ENCODE measurements at regions not wholly inside any gene's neighbourhood (a gene's known extent, or its start where the extent isn't known, plus 50 kb on each side); places are given as distances from the start of the nearest gene placed in this dataset.

GRCh38 chr16:35325936-35326335, 1866.5 kb downstream of the TP53TG3F start:
- TF ChIP-seq CTCF (IDR thresholded peaks at IDR 0.05; ENCODE audit: insufficient read depth, low read depth, low read length, missing control alignments) = no peak
- DNase-seq (ENCODE audit: low read depth) = no peak
- no peak overlapping the region for H3K4me3 ChIP-seq (ENCODE audit: low read length)

- DNase-seq (ENCODE audit: low read depth) = no peak
- no peak overlapping the region for H3K4me3 ChIP-seq (ENCODE audit: low read length)
- TF ChIP-seq CTCF (IDR thresholded peaks at IDR 0.05; ENCODE audit: insufficient read depth, low read depth, low read length, missing control alignments) = no peak
Measured at GRCh38 chr16:35339337-35339736, 1879.9 kb downstream of the TP53TG3F start.

GRCh38 chr16:35342012-35342411, 1882.6 kb downstream of the TP53TG3F start:
- DNase-seq (ENCODE audit: low read depth) = no peak
- TF ChIP-seq CTCF (IDR thresholded peaks at IDR 0.05; ENCODE audit: insufficient read depth, low read depth, low read length, missing control alignments) = no peak
- H3K4me3 ChIP-seq (ENCODE audit: low read length) = no peak overlapping the region

- H3K4me3 ChIP-seq (ENCODE audit: low read length) = no peak overlapping the region
- no peak for TF ChIP-seq CTCF (IDR thresholded peaks at IDR 0.05; ENCODE audit: insufficient read depth, low read depth, low read length, missing control alignments)
- DNase-seq (ENCODE audit: low read depth) = no peak
Measured at GRCh38 chr16:35344012-35344762, 1884.8 kb downstream of the TP53TG3F start.

- DNase-seq (ENCODE audit: low read depth) = no peak
- no peak overlapping the region for H3K4me3 ChIP-seq (ENCODE audit: low read length)
- no peak for TF ChIP-seq CTCF (IDR thresholded peaks at IDR 0.05; ENCODE audit: insufficient read depth, low read depth, low read length, missing control alignments)
Measured at GRCh38 chr16:35352431-35352830, 1893.0 kb downstream of the TP53TG3F start.

GRCh38 chr16:35363510-35363909, 1904.1 kb downstream of the TP53TG3F start:
- H3K4me3 ChIP-seq (ENCODE audit: low read length) = no peak overlapping the region
- no peak for TF ChIP-seq CTCF (IDR thresholded peaks at IDR 0.05; ENCODE audit: insufficient read depth, low read depth, low read length, missing control alignments)
- DNase-seq (ENCODE audit: low read depth) = peak; percentile 7

- no peak for DNase-seq (ENCODE audit: low read depth)
- no peak for TF ChIP-seq CTCF (IDR thresholded peaks at IDR 0.05; ENCODE audit: insufficient read depth, low read depth, low read length, missing control alignments)
- H3K4me3 ChIP-seq (ENCODE audit: low read length) = no peak overlapping the region
Measured at GRCh38 chr16:35364263-35364662, 1904.9 kb downstream of the TP53TG3F start.
